Astrocyte of the cerebellum (primary cell): ENCODE measurements at regions not wholly inside any gene's neighbourhood (a gene's known extent, or its start where the extent isn't known, plus 50 kb on each side); places are given as distances from the start of the nearest gene placed in this dataset.

Source experiments
- DNase-seq: peaks from one replicate; pipeline ENCODE4 v3.0.0-alpha.2; 2011; ENCODE audit warnings: low read depth
- H3K4me3 ChIP-seq: 2 replicates; pipeline ENCODE4 v1.5.1; 2011; ENCODE audit warnings: mild to moderate bottlenecking, low read depth, low read length, moderate library complexity
- CTCF ChIP-seq: IDR thresholded peaks from 2 replicates; pipeline ENCODE4 v1.5.1; 2012; ENCODE audit warnings: low read length, low read depth, moderate library complexity, mild to moderate bottlenecking; ENCODE audit errors: missing control alignments
- in situ Hi-C: cut with HindIII; loops from 2 replicates; pipeline ENCODE4 v1.10.0; 2017; ENCODE audit warnings: low sequenced_read_pairs

- no peak for TF ChIP-seq CTCF
- no peak for DNase-seq
- no peak overlapping the region for H3K4me3 ChIP-seq
- in situ Hi-C loops = no loop called here
These were observed 919.1 kb upstream of the PCDH10 start for GRCh38 chr4:132230025-132230424.

GRCh38 chr4:132238697-132239096 lies 910.4 kb upstream of the PCDH10 start:
- in situ Hi-C loops = no loop called here
- no peak for TF ChIP-seq CTCF
- no peak for DNase-seq
- no peak overlapping the region for H3K4me3 ChIP-seq

- DNase-seq = no peak
- no peak for TF ChIP-seq CTCF
- no peak overlapping the region for H3K4me3 ChIP-seq
- in situ Hi-C loops = no loop called here
These were observed 909.0 kb upstream of the PCDH10 start for GRCh38 chr4:132240081-132240480.

- no peak for DNase-seq
- in situ Hi-C loops = no loop called here
- TF ChIP-seq CTCF = no peak
- H3K4me3 ChIP-seq = no peak overlapping the region
These were observed 903.8 kb upstream of the PCDH10 start for GRCh38 chr4:132245319-132245718.

- in situ Hi-C loops = no loop called here
- no peak overlapping the region for H3K4me3 ChIP-seq
- DNase-seq = no peak
- no peak for TF ChIP-seq CTCF
These were observed 884.9 kb upstream of the PCDH10 start for GRCh38 chr4:132264176-132264575.

GRCh38 chr4:132266374-132266773 lies 882.7 kb upstream of the PCDH10 start:
- TF ChIP-seq CTCF = no peak
- in situ Hi-C loops = no loop called here
- H3K4me3 ChIP-seq = no peak overlapping the region
- DNase-seq = no peak

GRCh38 chr4:132267321-132267720 lies 881.8 kb upstream of the PCDH10 start:
- H3K4me3 ChIP-seq = no peak overlapping the region
- TF ChIP-seq CTCF = no peak
- in situ Hi-C loops = no loop called here
- no peak for DNase-seq
